Upper lobe of left lung (tissue), 4 donors: ENCODE measurements at regions not wholly inside any gene's neighbourhood (a gene's known extent, or its start where the extent isn't known, plus 50 kb on each side); places are given as distances from the start of the nearest gene placed in this dataset.

ENCODE experiments used
- EP300 ChIP-seq, 4 donors: sonication (generic); formaldehyde crosslinking; IDR thresholded peaks; one replicate each; pipeline ENCODE4 v1.5.1; 2017; ENCODE audit warnings: antibody characterized with exemption in 4 of 4, control low read depth in 2 of 4
- POLR2A ChIP-seq, 4 donors: fragments of 450-650 bp; IDR thresholded peaks; one replicate each; pipeline ENCODE4 v1.5.1; 2016 to 2017; ENCODE audit warnings: antibody characterized with exemption in 4 of 4, mild to moderate bottlenecking in 2 of 4
- POLR2AphosphoS5 ChIP-seq, 2 donors: sonication (generic); formaldehyde crosslinking; IDR thresholded peaks; one replicate each; pipeline ENCODE4 v1.5.1; 2017; ENCODE audit warnings: antibody characterized with exemption in 2 of 2
- TF ChIP-seq, protein P1 (sequence below), 6 experiments: fragments of 450-650 bp in 4 of 6; fragments of 200-600 bp in 2 of 6; sonication (generic) in 2 of 6; IDR thresholded peaks; one replicate each; pipeline ENCODE4 v1.5.1; 2016 to 2019; ENCODE audit warnings: antibody characterized with exemption in 6 of 6

DNA sequence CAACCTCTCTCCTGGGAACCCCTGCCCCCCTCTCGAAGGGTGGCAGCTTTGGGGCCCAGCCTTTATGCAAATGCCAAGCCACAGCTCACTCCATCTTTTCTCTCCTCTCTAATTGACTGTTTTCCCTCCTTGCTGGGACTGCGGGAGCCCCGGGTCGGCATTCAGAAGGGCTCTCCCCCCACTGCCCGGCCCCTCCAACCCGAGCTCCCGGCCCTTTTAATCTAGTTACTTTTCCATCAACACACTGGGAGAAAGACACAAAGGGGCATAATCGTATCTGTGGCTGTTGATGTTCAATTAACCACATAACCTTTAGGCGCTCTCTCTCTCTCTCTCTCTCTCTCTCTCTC, 95.4 kb downstream of the INHBB start:
- TF ChIP-seq POLR2A (IDR thresholded peaks at IDR 0.05) = no peak
- TF ChIP-seq, protein P1, sequence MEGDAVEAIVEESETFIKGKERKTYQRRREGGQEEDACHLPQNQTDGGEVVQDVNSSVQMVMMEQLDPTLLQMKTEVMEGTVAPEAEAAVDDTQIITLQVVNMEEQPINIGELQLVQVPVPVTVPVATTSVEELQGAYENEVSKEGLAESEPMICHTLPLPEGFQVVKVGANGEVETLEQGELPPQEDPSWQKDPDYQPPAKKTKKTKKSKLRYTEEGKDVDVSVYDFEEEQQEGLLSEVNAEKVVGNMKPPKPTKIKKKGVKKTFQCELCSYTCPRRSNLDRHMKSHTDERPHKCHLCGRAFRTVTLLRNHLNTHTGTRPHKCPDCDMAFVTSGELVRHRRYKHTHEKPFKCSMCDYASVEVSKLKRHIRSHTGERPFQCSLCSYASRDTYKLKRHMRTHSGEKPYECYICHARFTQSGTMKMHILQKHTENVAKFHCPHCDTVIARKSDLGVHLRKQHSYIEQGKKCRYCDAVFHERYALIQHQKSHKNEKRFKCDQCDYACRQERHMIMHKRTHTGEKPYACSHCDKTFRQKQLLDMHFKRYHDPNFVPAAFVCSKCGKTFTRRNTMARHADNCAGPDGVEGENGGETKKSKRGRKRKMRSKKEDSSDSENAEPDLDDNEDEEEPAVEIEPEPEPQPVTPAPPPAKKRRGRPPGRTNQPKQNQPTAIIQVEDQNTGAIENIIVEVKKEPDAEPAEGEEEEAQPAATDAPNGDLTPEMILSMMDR (IDR thresholded peaks at IDR 0.05) = no peak
- TF ChIP-seq POLR2AphosphoS5 (IDR thresholded peaks at IDR 0.05) = no peak
- no peak for TF ChIP-seq EP300 (IDR thresholded peaks at IDR 0.05)
